Mesenchymal stem cell (in vitro differentiated cells and primary cell): ENCODE measurements at regions not wholly inside any gene's neighbourhood (a gene's known extent, or its start where the extent isn't known, plus 50 kb on each side); places are given as distances from the start of the nearest gene placed in this dataset.

Source experiments
- DNase-seq: peaks from one replicate; pipeline ENCODE4 v3.0.0-alpha.2; 2013
- H2AFZ ChIP-seq: one replicate; pipeline ENCODE4 v1.6.1; 2013; ENCODE audit warnings: low read depth, mild to moderate bottlenecking, control low read depth, inconsistent platforms, low read length, moderate library complexity
- H2AK5ac ChIP-seq: 2 replicates; pipeline ENCODE4 v1.6.1; 2013; ENCODE audit warnings: low read length, moderate library complexity, mild to moderate bottlenecking, inconsistent platforms; ENCODE audit not compliant: severe bottlenecking
- H2BK120ac ChIP-seq: one replicate; pipeline ENCODE4 v1.6.1; 2013; ENCODE audit warnings: low read depth, mild to moderate bottlenecking, inconsistent platforms, low read length, moderate library complexity
- H2BK12ac ChIP-seq, 2 experiments: one replicate each; pipeline ENCODE4 v1.6.1; 2013; ENCODE audit warnings: inconsistent platforms in 2 of 2, low read length in 2 of 2, mild to moderate bottlenecking in 2 of 2, moderate library complexity in 2 of 2, control low read depth in 1 of 2
- H2BK15ac ChIP-seq: one replicate; pipeline ENCODE4 v1.6.1; 2013; ENCODE audit warnings: mild to moderate bottlenecking, low read depth, inconsistent platforms; ENCODE audit not compliant: poor library complexity, severe bottlenecking
- H2BK5ac ChIP-seq: 2 replicates; pipeline ENCODE4 v1.6.1; 2013; ENCODE audit warnings: low read depth, mild to moderate bottlenecking, low read length, control low read depth, inconsistent platforms; ENCODE audit not compliant: poor library complexity, severe bottlenecking
- H3K14ac ChIP-seq, 2 experiments: one replicate each; pipeline ENCODE4 v1.6.1; 2013; ENCODE audit warnings: inconsistent platforms in 2 of 2, low read length in 2 of 2, control low read depth in 1 of 2, mild to moderate bottlenecking in 1 of 2, moderate library complexity in 1 of 2
- H3K18ac ChIP-seq, 2 experiments: one replicate each; pipeline ENCODE4 v1.6.1; 2013; ENCODE audit warnings: inconsistent platforms in 2 of 2, low read length in 2 of 2, control low read depth in 1 of 2, low read depth in 1 of 2, mild to moderate bottlenecking in 1 of 2
- H3K23ac ChIP-seq, 2 experiments: one replicate each; pipeline ENCODE4 v1.6.1; 2013; ENCODE audit warnings: inconsistent platforms in 2 of 2, low read length in 2 of 2, mild to moderate bottlenecking in 2 of 2, moderate library complexity in 2 of 2, control low read depth in 1 of 2
- H3K27ac ChIP-seq: 2 replicates; pipeline ENCODE4 v1.5.1; 2013; ENCODE audit warnings: mild to moderate bottlenecking, moderate library complexity, low read length, control low read depth, inconsistent platforms; ENCODE audit not compliant: poor library complexity, severe bottlenecking
- H3K27me3 ChIP-seq, 2 experiments: 2 replicates each; pipeline versions ENCODE4 v1.6.1 to v1.7.0; 2013; ENCODE audit warnings: low read length in 2 of 2, mild to moderate bottlenecking in 2 of 2, moderate library complexity in 2 of 2, control low read depth in 1 of 2, inconsistent platforms in 1 of 2; ENCODE audit not compliant: control insufficient read depth in 1 of 2, insufficient read depth in 1 of 2
- H3K36me3 ChIP-seq, 2 experiments: 2 replicates each; pipeline versions ENCODE4 v1.6.1 to v1.7.0; 2013; ENCODE audit warnings: low read length in 2 of 2, control low read depth in 1 of 2, inconsistent platforms in 1 of 2, low read depth in 1 of 2, mild to moderate bottlenecking in 1 of 2; ENCODE audit not compliant: insufficient read depth in 2 of 2, control insufficient read depth in 1 of 2
- H3K4ac ChIP-seq, 2 experiments: one replicate each; pipeline ENCODE4 v1.6.1; 2013; ENCODE audit warnings: inconsistent platforms in 2 of 2, low read length in 2 of 2, mild to moderate bottlenecking in 2 of 2, moderate library complexity in 2 of 2, control low read depth in 1 of 2, low read depth in 1 of 2
- H3K4me1 ChIP-seq: 2 replicates; pipeline ENCODE4 v1.6.1; 2013; ENCODE audit warnings: low read depth, low read length, control low read depth; ENCODE audit not compliant: control insufficient read depth, insufficient read depth
- H3K4me2 ChIP-seq: 2 replicates; pipeline ENCODE4 v1.6.1; 2013; ENCODE audit warnings: low read length, mild to moderate bottlenecking, inconsistent platforms; ENCODE audit not compliant: poor library complexity, severe bottlenecking
- H3K4me3 ChIP-seq, 2 experiments: 2 replicates each; pipeline versions ENCODE4 v1.5.1 to v1.7.0; 2013; ENCODE audit warnings: low read length in 2 of 2, mild to moderate bottlenecking in 2 of 2, control low read depth in 1 of 2, low read depth in 1 of 2; ENCODE audit not compliant: insufficient read depth in 1 of 2
- H3K79me1 ChIP-seq: replicated peaks from 2 replicates; pipeline ENCODE4 v1.6.1; 2013; ENCODE audit warnings: mild to moderate bottlenecking, control low read depth, low read length, inconsistent platforms; ENCODE audit not compliant: poor library complexity, severe bottlenecking
- H3K9ac ChIP-seq: 2 replicates; pipeline ENCODE4 v1.7.0; 2013; ENCODE audit warnings: mild to moderate bottlenecking, low read length, moderate library complexity
- H3K9me3 ChIP-seq: 2 replicates; pipeline ENCODE4 v1.7.0; 2013; ENCODE audit warnings: mild to moderate bottlenecking, low read length; ENCODE audit not compliant: control insufficient read depth
- H4K8ac ChIP-seq: one replicate; pipeline ENCODE4 v1.6.1; 2013; ENCODE audit warnings: inconsistent platforms, mild to moderate bottlenecking, low read length, moderate library complexity
- H4K91ac ChIP-seq: one replicate; pipeline ENCODE4 v1.6.1; 2013; ENCODE audit warnings: mild to moderate bottlenecking, low read length, inconsistent platforms
- WGBS: methylation state at CpG from one replicate; pipeline ENCODE4 v1.1.7; 2013; ENCODE audit warnings: mixed read lengths; 5-methylcytosine and 5-hydroxymethylcytosine counted together

- H2BK12ac ChIP-seq, result peak overlapping the region in 1 of 2 experiments; percentile 86
- peak; percentile 82 for DNase-seq
- H2BK15ac ChIP-seq, result no peak overlapping the region
- no peaks in the 10 kb centered on the region for H3K36me3 ChIP-seq
- H2BK5ac ChIP-seq, result no peak overlapping the region
- H3K14ac ChIP-seq, result no peak overlapping the region
- peak overlapping the region; percentile 61 for H4K8ac ChIP-seq
- no peak overlapping the region for H2AK5ac ChIP-seq
- H3K27ac ChIP-seq, result no peak overlapping the region
- H2BK120ac ChIP-seq, result no peak overlapping the region
- H3K79me1 ChIP-seq, result no peaks in the 10 kb centered on the region
- H3K4me2 ChIP-seq, result no peak overlapping the region
- H3K4me1 ChIP-seq, result no peaks in the 10 kb centered on the region
- H3K4ac ChIP-seq, result peak overlapping the region in 1 of 2 experiments; percentile 60
- H3K9ac ChIP-seq, result no peak overlapping the region
- WGBS, result 22% methylated on average over 5 of the region's 7 CpGs
- no peaks in the 10 kb centered on the region for H3K27me3 ChIP-seq
- H3K9me3 ChIP-seq, result no peaks in the 10 kb centered on the region
- peak overlapping the region; percentile 66 to 94 for H3K18ac ChIP-seq
- no peak overlapping the region for H2AFZ ChIP-seq
- H4K91ac ChIP-seq, result peak overlapping the region; percentile 78
- H3K4me3 ChIP-seq, result no peak overlapping the region
- H3K23ac ChIP-seq, result no peak overlapping the region
Observed at GRCh38 chr14:87430214-87430613, 562.8 kb downstream of the GALC start.

DNA sequence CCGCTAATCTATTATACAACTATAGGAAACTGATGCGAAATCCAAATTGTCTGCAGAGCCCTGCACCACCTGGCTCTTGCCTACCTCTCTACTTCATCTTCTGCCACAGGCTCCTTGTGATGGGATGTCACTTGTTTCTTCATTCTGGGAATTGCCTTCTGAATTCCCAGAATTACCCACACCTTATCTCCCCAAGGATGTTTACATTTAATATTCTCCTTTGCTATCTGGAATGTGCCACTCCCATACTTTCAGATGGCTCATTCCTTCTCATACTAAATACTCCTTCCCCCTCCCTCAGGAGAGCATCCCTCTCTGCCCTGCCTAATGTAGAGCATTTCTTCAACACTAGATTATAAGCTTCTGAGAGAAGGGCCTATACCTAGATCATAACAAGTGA, 573.1 kb downstream of the GALC start:
- 100% methylated on average over 2 of the region's 2 CpGs for whole genome bisulfite sequencing
- no peak overlapping the region for H2BK5ac ChIP-seq

DNA sequence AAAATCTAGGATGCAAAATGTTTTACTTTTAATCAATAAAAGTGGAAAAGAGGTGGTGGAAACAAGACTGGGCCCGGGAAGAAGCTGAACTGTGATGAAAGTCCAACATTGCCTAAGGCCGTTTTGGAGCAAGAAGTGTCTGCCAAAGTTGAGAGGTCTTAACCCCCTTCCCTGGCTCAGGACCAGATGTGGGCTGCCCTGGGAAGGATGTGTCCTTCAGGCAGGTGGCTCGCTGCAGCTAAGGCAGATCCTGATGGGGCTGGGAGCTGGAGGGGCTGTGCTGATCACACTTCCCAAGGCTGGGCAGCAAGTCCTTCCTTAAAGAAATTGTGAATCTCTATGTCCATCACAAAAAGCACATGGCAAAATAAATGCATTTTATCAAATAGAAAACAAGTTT, 581.6 kb downstream of the GALC start:
- Histone ChIP-seq H3K23ac (no peak overlapping the region), H2AFZ (no peak overlapping the region), H2AK5ac (peak overlapping the region; percentile 19), H4K8ac (peak overlapping the region; percentile 49), H3K14ac (no peak overlapping the region), H3K9me3 (no peaks in the 10 kb centered on the region), H3K4ac (no peak overlapping the region), H3K18ac (no peak overlapping the region), H3K36me3 (no peaks in the 10 kb centered on the region), H2BK12ac (peak overlapping the region; percentile 7 to 66), H3K4me3 (no peak overlapping the region), H3K4me1 (peaks cover 1% of the 10 kb centered on the region), H2BK5ac (no peak overlapping the region), H3K9ac (no peak overlapping the region), H3K27me3 (no peaks in the 10 kb centered on the region), H2BK15ac (no peak overlapping the region), H3K27ac (no peak overlapping the region), H2BK120ac (no peak overlapping the region), H3K79me1 (no peaks in the 10 kb centered on the region), H3K4me2 (no peak overlapping the region), H4K91ac (no peak overlapping the region)
- no peak for DNase-seq
- WGBS, result 94% methylated on average over 3 of the region's 3 CpGs

More for the DNA sequence above, 573.1 kb downstream of the GALC start:
- Histone ChIP-seq H4K91ac (no peak overlapping the region), H3K27ac (no peak overlapping the region), H3K27me3 (no peaks in the 10 kb centered on the region), H2BK120ac (no peak overlapping the region), H2BK12ac (no peak overlapping the region), H3K4me1 (no peaks in the 10 kb centered on the region), H3K4me3 (no peak overlapping the region), H3K23ac (no peak overlapping the region), H3K18ac (no peak overlapping the region), H3K79me1 (no peaks in the 10 kb centered on the region), H3K9ac (no peak overlapping the region), H3K9me3 (no peaks in the 10 kb centered on the region), H2AK5ac (no peak overlapping the region), H4K8ac (no peak overlapping the region), H3K4ac (no peak overlapping the region), H2AFZ (no peak overlapping the region), H3K14ac (no peak overlapping the region), H3K4me2 (no peak overlapping the region), H2BK15ac (no peak overlapping the region), H3K36me3 (no peaks in the 10 kb centered on the region)
- DNase-seq, result no peak

- Histone ChIP-seq H2BK120ac (no peak overlapping the region), H3K14ac (no peak overlapping the region), H2BK5ac (no peak overlapping the region), H2BK12ac (no peak overlapping the region), H2BK15ac (no peak overlapping the region), H3K18ac (no peak overlapping the region), H3K27ac (no peak overlapping the region), H3K27me3 (no peaks in the 10 kb centered on the region), H2AFZ (no peak overlapping the region), H3K9ac (no peak overlapping the region), H4K91ac (no peak overlapping the region), H3K23ac (no peak overlapping the region), H3K79me1 (no peaks in the 10 kb centered on the region), H2AK5ac (no peak overlapping the region), H3K36me3 (no peaks in the 10 kb centered on the region), H3K4me3 (no peak overlapping the region), H3K4ac (no peak overlapping the region), H3K4me2 (no peak overlapping the region), H3K4me1 (peaks cover 1% of the 10 kb centered on the region), H3K9me3 (no peaks in the 10 kb centered on the region), H4K8ac (no peak overlapping the region)
- DNase-seq, result peak; percentile 78
Observed at GRCh38 chr14:87409393-87409792, 583.6 kb downstream of the GALC start.
